GM21717 (cell line): ENCODE measurements at regions not wholly inside any gene's neighbourhood (a gene's known extent, or its start where the extent isn't known, plus 50 kb on each side); places are given as distances from the start of the nearest gene placed in this dataset.

ENCODE experiments used
- ATAC-seq: cut with Tn5 transposase; IDR thresholded peaks from one replicate; pipeline ENCODE4 v1.9.1; 2021; ENCODE audit warnings: mild to moderate bottlenecking, moderate library complexity; ENCODE audit not compliant: unreplicated experiment

- ATAC-seq = no peak
Observed at GRCh38 chr14:54170301-54170700, 213.7 kb upstream of the BMP4 start.

GRCh38 chr14:54172114-54172513 is 215.5 kb upstream of the BMP4 start:
- no peak for ATAC-seq

DNA sequence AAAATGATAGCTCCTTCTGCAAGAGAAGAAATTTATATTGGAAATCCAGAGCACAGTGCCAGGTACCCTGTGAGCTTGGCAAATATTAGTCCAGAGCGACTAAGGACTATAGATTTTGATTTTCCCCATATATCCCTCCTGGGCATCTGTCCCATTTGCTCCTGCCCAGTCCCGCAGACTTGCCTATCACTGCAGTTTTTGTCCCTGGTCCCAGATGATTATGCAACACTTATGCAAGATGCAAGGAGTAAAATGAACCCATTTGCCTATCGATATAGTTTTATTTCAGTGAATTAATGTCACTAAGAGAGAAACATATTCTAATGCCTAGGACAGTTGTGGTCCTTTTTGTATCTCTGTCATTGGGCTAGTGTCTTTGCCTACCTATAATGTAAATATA is 215.9 kb upstream of the BMP4 start:
- ATAC-seq = no peak

- no peak for ATAC-seq
Observed at GRCh38 chr14:54173802-54174201, 217.2 kb upstream of the BMP4 start.

GRCh38 chr14:54174457-54174856 is 217.8 kb upstream of the BMP4 start:
- no peak for ATAC-seq

DNA sequence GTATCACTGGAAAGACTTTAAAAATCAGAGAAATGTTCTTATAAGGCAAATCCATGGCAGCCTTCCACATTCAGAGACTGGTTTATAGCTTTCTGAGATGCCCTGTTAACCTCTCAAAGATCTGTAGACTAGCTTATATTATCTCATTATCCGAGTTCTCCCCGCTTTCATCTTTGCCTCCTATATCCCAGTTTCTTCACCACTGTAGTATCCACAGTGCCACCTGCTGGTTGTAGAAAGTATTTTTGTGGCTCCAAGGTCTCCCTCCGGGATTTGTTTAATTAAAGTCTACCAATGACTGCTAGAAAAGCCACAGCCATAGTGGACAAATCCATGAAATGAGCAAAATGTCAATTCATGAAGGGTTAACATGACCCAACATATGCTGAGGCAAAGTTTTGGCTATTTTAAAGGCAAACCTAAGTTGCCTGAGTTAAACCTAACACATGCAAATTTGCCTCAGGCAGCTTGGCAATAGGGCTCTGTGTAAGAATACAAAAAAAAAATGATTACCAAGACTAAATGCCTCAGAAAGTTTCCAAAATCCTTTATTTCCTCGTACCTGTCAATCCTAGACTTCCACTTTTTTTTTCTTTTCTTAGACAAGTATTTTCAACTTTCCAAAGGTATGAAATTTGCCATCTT is 218.8 kb upstream of the BMP4 start:
- no peak for ATAC-seq

GRCh38 chr14:54177019-54177418 is 219.8 kb upstream of the CDKN3 start:
- ATAC-seq = no peak

GRCh38 chr14:54177641-54178621 is 218.9 kb upstream of the CDKN3 start:
- ATAC-seq = no peak

- ATAC-seq = no peak
Observed at GRCh38 chr14:54182419-54183045, 214.3 kb upstream of the CDKN3 start.

DNA sequence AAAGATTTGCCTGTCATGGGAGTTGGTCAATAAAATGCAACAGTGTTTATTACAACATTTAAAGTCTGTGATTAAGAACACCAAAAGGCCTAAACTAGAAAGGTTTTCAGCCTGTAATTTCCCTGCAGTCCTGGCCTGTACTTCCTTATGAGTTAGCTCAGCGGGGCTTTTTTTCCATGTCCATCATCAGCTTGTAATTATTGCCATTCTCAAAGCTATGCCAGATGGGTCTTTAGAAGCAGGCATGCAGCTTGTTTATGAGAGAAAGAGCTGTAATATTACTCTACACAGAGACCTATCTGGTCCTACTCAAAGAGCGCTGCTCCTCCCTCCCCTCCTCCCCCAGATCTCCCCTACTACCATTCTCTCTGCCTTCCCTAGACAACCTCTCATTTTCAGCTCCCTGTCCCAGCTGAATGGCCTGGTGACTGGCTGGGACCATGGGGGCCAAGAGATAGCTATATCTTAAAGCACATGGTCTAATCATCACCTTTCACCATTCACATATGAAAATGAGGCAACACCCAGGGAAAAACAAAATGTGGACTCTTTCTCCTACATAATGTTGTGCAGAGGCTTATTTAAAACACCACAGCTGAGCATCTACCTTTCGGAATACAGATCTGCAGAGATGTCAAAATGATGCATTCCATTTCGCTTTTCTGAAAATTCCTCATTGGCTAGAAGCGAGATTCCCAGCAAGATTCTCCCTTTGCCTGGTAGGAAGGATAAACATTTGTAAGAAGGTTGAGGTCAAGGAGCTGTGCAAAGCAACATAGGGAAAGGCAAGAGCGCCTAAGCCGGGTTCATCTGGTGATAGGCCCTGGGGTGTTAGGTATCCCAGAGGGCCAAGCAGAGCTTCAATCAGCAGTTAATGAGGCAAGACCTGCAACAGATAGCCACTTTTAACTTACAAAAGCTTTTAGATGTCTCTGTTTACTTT is 209.7 kb upstream of the CDKN3 start:
- no peak for ATAC-seq

GRCh38 chr14:54188064-54188666 is 208.6 kb upstream of the CDKN3 start:
- ATAC-seq = no peak

DNA sequence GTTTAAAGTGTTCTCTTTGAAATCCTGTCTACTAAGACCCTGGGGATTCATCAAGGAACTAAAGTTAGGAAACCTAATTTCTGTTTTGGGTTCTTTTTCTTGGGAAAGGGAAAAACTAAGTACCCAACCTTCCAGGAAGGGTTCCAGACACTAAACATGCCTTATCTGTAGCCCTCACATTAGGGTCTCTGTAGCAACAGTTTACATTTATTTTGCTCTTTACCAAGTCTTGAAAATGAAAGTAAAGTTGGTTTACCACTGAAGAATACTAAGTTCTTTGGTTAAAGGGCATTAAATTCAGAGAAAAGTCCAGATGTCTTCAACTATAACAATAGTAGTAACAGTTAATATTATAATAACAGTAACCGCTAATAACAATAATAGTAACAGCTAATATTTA is 207.5 kb upstream of the CDKN3 start:
- ATAC-seq = no peak

DNA sequence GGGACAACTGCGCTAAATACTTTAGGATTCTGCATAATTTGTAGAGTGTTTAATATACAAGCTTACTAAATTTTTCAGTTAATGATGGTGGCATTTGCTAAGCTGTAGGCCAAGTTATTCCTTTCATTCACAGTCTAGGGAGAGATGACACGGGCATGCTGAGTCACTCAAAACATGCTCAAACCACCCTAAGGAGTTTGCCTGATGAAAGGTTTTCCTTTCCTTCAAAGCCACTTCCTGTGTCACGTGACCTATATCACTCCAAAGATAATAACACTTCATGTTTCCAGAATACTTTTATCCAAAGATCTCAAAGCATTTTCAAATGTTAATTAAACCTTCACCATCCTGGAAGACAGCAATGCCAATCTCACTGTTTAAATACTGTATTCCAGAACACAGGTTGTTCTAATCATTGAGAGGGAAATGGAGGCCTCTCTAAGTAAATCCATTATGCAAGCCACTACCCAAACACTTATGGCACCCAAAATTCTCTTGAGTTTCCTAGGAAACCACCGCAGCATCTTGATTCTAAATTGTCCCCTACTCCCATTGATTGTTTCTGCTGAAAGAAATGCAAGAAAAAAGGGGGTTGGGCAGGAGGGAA is 207.0 kb upstream of the CDKN3 start:
- ATAC-seq = no peak

DNA sequence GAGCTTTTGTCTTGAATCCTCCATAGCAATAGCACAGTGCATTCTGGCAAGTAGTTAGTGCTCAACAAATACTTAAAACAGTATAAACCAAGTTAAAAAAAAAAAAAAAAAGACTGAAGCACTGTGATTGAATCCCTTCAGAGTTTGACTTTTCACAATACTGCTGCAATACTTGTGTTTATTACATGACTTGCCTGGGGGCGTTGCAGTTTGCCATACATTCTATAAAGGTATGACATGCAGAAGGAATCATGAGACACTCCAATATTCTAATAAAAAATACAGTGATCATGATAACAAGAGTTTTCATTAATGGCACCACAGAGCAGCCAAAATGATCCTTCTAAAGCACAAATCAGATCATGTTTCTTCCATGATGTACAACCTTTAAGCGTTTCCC is 205.0 kb upstream of the CDKN3 start:
- ATAC-seq = no peak

DNA sequence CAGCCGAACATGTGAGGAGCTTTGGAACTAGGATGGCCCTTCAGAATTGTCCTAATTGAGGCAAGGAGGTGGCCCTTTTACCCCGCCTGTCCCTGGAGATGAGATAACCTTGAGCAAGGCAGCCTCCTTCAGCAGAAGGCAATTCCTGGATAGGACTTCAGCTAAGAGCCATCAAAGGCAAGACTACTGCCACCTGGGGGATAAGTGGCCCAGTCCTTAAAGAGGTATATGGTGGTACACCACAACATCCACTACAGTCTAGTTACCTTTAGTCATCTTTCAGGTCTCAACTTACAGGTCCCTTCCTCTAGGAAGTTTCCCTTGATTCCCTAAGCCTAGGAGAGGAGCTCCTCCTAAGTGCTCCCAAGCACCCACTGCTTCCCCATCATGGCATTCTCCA is 204.2 kb upstream of the CDKN3 start:
- no peak for ATAC-seq

- no peak for ATAC-seq
Observed at GRCh38 chr14:54193871-54194270, 202.9 kb upstream of the CDKN3 start.

- ATAC-seq = no peak
Observed at GRCh38 chr14:54194501-54194900, 202.3 kb upstream of the CDKN3 start.

GRCh38 chr14:54197369-54197768 is 199.4 kb upstream of the CDKN3 start:
- ATAC-seq = no peak

DNA sequence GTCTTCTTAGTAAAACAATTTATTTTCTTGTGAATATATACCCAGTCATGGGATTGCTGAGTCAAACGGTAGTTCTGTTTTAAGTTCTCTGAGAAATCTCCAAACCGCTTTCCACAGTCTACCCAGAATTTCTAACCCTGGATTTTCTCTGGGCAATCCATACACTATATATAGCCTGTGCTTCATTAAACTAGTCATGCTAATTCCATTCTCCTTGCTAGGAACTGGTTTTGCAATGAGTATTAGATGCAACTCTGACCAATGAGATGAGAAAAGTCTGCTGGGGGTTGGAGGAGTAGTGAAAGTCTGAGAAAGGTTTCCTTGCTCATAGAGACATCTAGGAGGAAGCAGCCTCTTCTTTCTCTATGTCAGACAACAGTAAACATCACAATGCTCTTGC is 196.1 kb upstream of the CDKN3 start:
- ATAC-seq = no peak

DNA sequence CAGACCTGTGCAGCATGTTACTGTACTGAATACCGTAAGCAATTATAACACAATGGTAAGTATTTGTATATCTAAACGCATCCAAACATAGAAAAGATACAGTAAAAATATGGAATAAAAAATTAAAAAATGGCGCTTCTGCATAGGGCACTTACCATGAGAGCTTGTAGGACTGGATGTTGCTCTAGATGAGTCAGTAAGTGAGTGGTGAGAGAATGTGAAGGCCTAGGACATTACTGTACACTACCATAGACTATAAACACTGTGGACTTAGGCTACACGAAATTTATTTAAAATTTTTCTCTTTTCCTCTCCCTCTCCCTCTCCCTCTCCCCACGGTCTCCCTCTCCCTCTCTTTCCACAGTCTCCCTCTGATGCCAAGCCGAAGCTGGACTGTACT is 194.5 kb upstream of the CDKN3 start:
- ATAC-seq = no peak
